ENCODE measurements at regions not wholly inside any gene's neighbourhood (a gene's known extent, or its start where the extent isn't known, plus 50 kb on each side); places are given as distances from the start of the nearest gene placed in this dataset.

GRCh38 chr14:70254476-70254961 is 65.8 kb upstream of the SLC8A3 start:
- no peak for TF ChIP-seq CTCF (IDR thresholded peaks at IDR 0.05)
- no peak for TF ChIP-seq EP300 (IDR thresholded peaks at IDR 0.05; ENCODE audit: low read depth)
- TF ChIP-seq POLR2AphosphoS5 (IDR thresholded peaks at IDR 0.05), result peak in 1 of 3 donors; percentile 13

Measured in transverse colon (tissue), 4 donors.